Nucleus accumbens (tissue), 56 donors: ENCODE measurements at regions not wholly inside any gene's neighbourhood (a gene's known extent, or its start where the extent isn't known, plus 50 kb on each side); places are given as distances from the start of the nearest gene placed in this dataset.
"Not testable (repeated sequence)": the region's sequence is repeated elsewhere in the genome, so short reads cannot be mapped to it uniquely, and the experiment has no call there.

ENCODE experiments used
- DNase-seq, 56 donors: peaks; one replicate each; lab custom pipeline; 2025; lab: John Stamatoyannopoulos, UW

DNA sequence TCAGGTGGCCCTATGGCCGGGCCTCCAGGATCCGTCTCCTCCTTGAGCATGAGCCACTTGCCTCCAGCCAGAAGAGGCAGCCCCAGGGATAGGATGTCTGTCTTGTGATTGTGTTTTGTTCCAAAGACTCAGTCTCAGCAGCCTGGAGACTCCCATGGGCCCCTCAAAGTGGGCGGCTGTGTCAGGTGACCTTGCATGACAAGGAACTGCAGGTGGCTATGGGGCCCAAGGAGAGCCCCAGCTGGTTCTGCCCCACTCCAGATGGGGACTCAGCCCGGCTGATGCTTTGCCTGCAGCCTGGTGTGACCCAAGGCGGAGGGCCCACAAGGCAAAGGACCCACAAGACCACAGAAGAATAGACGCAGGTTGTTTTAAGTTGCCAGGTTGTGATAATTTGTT is 284.3 kb upstream of the IRX4 start:
- DNase-seq = no peak

DNA sequence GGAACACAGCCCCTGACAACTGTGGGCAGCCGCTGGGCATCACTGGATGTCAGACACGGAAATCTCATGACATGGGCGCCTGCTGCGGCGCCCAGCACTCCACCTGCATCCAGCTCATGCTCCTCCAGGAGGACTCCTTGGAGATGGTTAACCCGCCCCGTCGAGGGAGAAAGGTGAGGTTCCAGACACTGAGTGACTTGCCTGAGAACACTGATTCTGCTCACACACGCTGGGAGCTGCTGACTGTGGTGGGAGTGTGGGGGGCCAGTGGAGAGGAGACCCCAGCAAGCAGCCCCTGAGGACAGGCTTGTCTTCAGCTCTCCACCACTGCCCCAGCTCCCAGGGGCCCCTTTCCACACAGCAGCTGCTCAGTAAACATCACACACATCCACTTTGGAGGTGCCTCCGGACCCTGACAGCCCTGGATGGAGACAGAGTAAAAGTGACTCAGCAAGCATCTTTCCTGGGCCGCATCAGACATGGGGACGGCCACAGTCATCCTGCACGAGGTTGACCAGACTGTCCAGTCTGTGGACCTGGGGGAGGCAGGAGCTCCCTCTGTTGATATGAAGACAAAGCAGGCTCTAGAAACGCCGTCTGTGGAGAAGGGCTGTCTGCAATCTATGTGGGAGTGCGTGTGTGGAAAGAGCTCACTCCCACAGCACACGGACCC is 283.7 kb upstream of the IRX4 start:
- no peak for DNase-seq

- DNase-seq = no peak
Measured at GRCh38 chr5:2165615-2166305, 283.0 kb upstream of the IRX4 start.

- DNase-seq = no peak
Measured at GRCh38 chr5:2165203-2165602, 282.5 kb upstream of the IRX4 start.

GRCh38 chr5:2164586-2164985 is 281.9 kb upstream of the IRX4 start:
- no peak for DNase-seq

GRCh38 chr5:2163940-2164490 is 281.3 kb upstream of the IRX4 start:
- no peak for DNase-seq

DNA sequence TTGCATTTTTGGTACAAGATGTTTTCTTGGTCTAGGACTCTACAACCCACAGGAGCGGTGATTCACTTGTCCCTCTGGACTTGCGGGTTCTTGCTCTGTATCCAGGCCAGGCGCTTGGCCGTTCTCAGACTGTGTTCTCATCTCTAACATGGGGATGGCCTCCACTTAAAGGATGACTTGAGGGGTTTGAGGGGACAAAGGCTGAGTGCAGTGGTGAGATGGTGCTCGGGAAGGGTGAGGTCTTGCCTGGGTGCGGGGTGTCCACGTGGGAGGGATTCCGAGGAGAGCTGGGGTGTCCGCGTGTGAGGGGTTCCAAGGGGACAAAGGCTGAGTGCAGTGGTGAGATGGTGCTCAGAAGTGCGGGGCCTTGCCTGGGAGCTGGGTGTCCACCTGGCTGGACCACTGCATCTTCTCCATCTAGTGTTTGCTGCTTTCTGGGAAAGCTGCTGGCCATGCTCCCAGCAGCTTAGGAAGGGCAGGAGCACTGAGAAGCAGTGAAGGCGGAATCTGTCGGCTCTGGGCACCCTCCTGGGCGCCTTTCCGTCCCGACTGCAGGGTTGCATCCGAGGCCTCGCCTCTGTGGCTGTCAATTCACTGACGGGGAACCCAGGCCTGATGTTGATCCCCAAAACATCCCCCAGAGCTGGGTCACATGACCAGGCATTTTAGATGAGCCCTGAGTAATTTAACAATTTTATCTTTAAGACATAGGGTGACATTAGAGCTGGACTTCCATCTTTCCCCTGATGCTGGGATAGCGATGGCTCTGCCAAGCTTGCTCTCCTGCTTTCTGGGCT is 280.5 kb upstream of the IRX4 start:
- DNase-seq = no peak

DNA sequence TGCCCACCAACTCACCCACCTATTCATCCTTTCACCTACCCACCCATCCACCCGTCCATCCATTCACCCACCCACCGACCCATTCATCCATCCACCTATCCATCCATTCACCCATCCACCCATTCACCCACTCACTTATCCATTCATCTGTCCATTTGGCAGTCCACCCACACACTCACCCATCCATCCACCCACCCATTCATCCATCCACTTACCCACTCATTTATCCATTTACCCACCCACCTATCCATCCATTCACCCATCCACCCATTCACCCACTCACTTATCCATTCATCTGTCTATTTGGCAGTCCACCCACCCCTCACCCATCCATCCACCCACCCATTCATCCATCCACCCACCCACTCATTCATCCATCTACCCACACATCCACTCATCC is 278.1 kb upstream of the IRX4 start:
- no peak for DNase-seq

- no peak for DNase-seq
Measured at GRCh38 chr5:2158767-2159166, 276.0 kb upstream of the IRX4 start.

- no peak for DNase-seq
Measured at GRCh38 chr5:2158109-2158508, 275.4 kb upstream of the IRX4 start.

GRCh38 chr5:2157372-2157771 is 274.6 kb upstream of the IRX4 start:
- no peak for DNase-seq

- DNase-seq = no peak
Measured at GRCh38 chr5:2156358-2157059, 273.8 kb upstream of the IRX4 start.

DNA sequence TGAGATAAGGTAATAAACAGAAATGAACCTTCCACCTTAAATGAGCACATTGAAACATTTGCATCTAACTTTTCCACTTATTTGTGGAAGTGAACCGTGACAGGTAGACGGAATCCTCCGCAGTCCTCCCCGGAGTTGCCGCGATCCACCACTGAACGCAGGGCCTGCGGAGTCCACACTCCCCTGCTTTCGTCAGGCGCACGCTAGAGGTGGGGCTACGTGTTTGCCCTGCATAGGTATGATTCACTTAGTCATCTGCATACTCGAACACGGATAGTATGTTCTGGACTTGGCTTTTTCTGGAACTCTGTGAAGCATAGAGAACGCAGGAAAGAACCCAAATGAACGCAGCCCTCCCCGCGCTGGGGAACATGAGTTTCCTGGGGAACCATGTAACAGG is 272.8 kb upstream of the IRX4 start:
- DNase-seq = no peak

DNA sequence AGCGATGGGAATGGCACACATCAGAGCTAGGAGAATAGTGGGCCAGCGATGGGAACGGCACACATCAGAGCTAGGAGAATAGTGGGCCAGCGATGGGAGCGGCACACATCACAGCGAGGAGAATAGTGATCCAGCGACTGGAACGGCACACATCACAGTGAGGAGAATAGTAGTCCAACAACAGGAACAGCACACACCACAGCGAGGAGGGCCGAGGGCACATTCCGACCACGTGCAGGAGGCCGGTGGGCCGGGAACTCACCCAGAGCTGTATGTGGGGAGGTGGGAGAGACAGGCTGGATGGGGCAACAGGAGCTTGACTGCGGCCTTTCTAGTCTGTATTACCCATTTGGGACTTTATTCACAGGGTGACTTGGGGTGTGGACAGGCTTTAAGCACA is 271.1 kb upstream of the IRX4 start:
- no peak for DNase-seq

DNA sequence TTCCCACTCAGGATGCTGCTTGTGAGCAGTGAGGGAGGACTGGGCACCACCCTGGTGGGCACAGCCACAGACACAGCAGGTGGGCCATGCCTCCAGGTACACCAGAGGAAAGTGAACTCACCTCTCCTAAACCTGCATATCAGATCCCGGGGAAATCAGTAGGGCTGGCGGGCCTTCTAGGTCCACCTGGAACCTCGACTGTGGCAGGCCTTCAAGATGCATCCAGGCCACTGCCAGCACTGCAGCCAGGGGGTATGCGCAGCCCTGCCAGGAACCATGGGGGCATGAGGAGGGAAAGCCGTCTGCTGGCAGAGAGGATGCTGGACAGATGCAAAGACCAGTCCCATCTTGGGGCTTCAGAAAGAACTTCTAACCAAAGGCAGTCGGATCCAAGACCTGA is 270.6 kb upstream of the IRX4 start:
- DNase-seq = no peak

- DNase-seq = not testable (repeated sequence)
Measured at GRCh38 chr5:2151301-2151888, 268.7 kb upstream of the IRX4 start.

DNA sequence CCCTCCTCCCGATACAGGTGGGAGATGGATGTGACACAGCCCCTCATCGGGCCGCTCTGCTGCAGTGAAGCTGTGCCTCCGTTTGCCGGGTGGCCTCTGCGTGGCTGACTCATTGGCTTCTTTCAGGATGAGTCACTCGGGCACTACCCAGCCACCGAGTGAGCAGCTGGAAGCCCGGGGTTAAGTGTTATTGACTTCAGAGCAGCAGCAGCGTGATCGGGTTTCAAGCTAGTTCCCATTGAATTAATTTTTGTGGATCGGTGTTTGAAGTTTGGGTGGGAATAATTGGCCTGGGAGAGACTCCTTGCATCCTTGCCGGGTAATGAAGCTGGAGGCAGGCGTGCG is 266.4 kb upstream of the IRX4 start:
- DNase-seq = peak in 8 of 56 donors; percentile 10 to 44 (median 22)

DNA sequence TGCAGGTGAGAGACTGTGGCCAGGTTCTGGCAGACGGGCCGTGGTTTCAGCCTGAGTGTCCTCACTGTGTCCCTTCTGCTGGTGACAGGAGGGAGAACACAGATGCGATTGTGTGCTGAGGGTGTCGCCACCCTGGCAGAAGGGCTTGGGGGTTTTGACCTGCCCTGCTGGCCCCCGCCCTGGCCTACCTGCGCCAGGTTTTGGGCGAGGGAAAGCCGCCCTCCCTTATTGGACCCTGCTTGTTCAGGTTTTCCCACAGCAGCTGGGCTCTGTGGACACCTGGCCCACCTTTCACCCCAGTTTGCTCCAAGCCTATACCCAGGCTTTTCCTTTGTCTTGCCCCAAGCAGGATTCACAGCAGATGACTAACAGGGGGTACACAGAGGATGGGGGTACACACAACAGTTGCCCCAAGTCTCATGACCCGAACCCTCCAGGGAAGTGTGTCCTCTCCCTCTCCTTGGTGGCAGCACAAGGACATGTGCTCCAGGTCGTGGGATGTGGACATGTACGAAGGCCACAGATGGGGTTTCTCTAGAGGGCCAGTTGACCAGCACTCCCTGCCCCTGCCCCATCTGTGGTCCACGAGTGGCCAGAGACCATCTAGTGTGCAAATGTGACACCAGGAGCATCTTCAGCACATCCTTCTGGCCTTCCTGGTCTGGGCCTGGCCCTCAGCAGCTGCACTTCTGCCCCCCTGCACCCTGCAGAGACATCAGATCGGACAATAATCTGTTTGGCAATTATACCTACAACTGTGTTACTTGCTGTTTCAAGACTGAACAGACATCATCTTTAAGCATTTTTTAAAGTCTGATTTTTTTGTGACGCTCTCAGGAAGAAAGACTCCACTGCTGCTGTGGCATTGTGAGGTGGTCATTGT is 265.8 kb upstream of the IRX4 start:
- DNase-seq = no peak

DNA sequence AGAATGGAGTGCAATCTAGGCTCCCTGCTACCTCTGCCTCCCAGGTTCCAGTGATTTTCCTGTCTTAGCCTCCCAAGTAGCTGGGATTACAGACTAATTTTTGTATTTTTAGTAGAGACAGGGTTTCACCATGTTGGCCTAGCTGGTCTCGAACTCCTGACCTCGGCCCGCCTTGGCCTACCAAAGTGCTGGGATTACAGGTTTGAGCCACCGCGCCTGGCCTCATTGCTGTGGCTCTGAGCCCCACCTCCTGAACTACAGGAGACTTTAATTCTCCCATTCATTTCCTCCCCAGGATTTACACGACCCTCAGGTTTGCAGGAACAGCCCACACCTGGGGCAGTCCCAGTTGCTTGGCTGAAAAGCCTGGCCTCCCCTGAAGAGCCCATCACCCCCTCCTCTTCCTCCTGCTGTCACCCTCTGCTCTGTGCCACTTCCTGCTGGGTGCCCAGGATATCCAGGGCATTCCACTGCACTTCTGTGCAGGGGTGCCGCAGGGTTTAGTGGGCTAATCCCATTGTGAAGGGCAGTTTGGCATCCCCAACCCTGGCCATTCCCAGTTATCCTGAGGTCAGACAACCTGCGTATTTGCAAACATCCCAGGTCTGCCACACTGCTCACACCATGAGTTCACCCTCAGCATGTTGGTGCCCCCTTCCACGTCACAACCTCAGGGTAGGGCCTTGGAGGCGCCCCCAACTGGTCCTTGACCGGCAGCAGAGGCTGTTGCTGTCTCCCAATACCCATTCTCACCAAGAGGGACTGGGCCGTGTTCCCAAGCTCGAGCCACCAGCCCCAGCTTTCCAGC is 265.0 kb upstream of the IRX4 start:
- DNase-seq = no peak
